GM19455 (cell line): ENCODE measurements at regions not wholly inside any gene's neighbourhood (a gene's known extent, or its start where the extent isn't known, plus 50 kb on each side); places are given as distances from the start of the nearest gene placed in this dataset.
"Not testable (repeated sequence)": the region's sequence is repeated elsewhere in the genome, so short reads cannot be mapped to it uniquely, and the experiment has no call there.

Source experiments
- ATAC-seq: cut with Tn5 transposase; IDR thresholded peaks from one replicate; pipeline ENCODE4 v1.9.1; 2021; ENCODE audit not compliant: unreplicated experiment

GRCh38 chr5:28903643-28904042, 1865.3 kb upstream of the CDH9 start:
- no peak for ATAC-seq

GRCh38 chr5:28896949-28897348, 1858.6 kb upstream of the CDH9 start:
- no peak for ATAC-seq

- no peak for ATAC-seq
Observed at GRCh38 chr5:28880936-28881335, 1842.5 kb upstream of the CDH9 start.

- no peak for ATAC-seq
Observed at GRCh38 chr5:28877050-28877449, 1838.7 kb upstream of the CDH9 start.

- no peak for ATAC-seq
Observed at GRCh38 chr5:28864006-28864405, 1825.6 kb upstream of the CDH9 start.

GRCh38 chr5:28862860-28863196, 1824.4 kb upstream of the CDH9 start:
- ATAC-seq: no peak

- ATAC-seq: no peak
Observed at GRCh38 chr5:28862137-28862859, 1823.9 kb upstream of the CDH9 start.

- no peak for ATAC-seq
Observed at GRCh38 chr5:28855626-28856025, 1817.2 kb upstream of the CDH9 start.

GRCh38 chr5:28850320-28850921, 1812.0 kb upstream of the CDH9 start:
- ATAC-seq: no peak

- no peak for ATAC-seq
Observed at GRCh38 chr5:28831042-28831441, 1792.7 kb upstream of the CDH9 start.

- no peak for ATAC-seq
Observed at GRCh38 chr5:28823231-28823630, 1784.8 kb upstream of the CDH9 start.

GRCh38 chr5:28822071-28822470, 1783.7 kb upstream of the CDH9 start:
- ATAC-seq: no peak

- no peak for ATAC-seq
Observed at GRCh38 chr5:28810751-28811136, 1772.4 kb upstream of the CDH9 start.

- no peak for ATAC-seq
Observed at GRCh38 chr5:28809811-28810750, 1771.7 kb upstream of the CDH9 start.

- no peak for ATAC-seq
Observed at GRCh38 chr5:28808967-28809810, 1770.8 kb upstream of the CDH9 start.

GRCh38 chr5:28807195-28807729, 1768.9 kb upstream of the CDH9 start:
- ATAC-seq: no peak

GRCh38 chr5:28799035-28799434, 1760.6 kb upstream of the CDH9 start:
- not testable (repeated sequence) for ATAC-seq

GRCh38 chr5:28788954-28789353, 1750.6 kb upstream of the CDH9 start:
- no peak for ATAC-seq

- ATAC-seq: no peak
Observed at GRCh38 chr5:28780083-28780692, 1741.8 kb upstream of the CDH9 start.

- ATAC-seq: no peak
Observed at GRCh38 chr5:28779161-28779754, 1740.9 kb upstream of the CDH9 start.
